ENCODE measurements at regions not wholly inside any gene's neighbourhood (a gene's known extent, or its start where the extent isn't known, plus 50 kb on each side); places are given as distances from the start of the nearest gene placed in this dataset.
A peak's percentile ranks its signal among the peaks of the same experiment; 100 is the strongest.
"Not testable (repeated sequence)": the region's sequence is repeated elsewhere in the genome, so short reads cannot be mapped to it uniquely, and the experiment has no call there.

DNA sequence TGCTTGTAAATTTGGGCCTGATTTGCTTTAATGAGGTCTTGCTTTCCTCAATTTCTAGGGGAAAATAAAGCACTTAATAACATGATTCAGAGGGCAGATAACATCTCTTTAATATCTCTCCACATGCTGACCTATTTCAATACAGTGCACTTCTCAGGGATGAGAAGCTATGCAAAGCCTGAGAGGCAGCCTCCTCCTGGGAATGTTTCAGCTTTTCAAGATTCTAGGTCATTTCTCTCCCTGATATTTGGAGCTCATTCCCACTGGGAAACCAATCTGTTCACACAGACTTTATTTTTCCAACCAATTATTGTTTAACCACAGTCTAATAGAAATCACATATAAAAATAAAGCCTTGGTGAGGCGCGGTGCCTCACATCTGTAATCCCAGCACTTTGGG, 67.0 kb upstream of the LSAMP start:
- DNase-seq = no peak

DNA sequence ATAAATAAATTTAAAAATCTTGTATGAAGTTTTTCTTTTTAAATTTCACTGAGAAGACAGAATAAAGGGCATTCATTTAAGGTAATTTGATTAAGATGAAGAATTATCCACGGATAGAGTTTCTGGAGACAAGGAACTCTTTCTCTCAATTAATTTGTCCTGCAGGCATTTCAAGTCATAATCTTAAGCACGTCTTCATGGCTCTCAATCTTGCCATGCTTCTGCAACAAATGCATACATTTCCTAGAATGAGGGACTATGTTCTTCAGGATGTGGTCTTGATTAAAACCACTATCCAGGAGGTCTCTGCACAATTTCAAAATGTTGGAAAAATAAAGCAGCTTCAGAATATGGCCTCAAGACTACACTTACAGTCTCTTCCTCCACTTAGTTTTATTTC, 67.6 kb upstream of the LSAMP start:
- no peak for DNase-seq

DNA sequence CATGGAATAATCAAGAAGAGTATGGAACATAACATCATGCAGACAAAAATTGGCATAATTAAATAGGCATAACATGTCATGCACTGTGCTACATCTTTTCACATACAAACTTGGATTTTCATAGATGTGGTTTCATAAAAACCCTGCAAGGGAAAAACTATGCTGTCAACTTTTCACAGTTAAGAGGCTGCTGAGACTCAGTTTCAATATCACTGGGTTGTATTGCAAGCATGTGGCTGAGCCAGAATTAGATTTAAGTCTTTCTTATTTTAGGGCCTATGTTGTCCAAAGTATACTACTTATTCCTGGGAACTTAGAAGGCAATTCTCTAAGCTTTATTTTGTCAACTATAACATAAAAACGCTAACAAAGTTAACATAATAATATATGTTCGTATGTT, 70.7 kb upstream of the LSAMP start:
- DNase-seq = no peak

GRCh38 chr3:116517308-116517707, 72.0 kb upstream of the LSAMP start:
- DNase-seq = no peak

DNA sequence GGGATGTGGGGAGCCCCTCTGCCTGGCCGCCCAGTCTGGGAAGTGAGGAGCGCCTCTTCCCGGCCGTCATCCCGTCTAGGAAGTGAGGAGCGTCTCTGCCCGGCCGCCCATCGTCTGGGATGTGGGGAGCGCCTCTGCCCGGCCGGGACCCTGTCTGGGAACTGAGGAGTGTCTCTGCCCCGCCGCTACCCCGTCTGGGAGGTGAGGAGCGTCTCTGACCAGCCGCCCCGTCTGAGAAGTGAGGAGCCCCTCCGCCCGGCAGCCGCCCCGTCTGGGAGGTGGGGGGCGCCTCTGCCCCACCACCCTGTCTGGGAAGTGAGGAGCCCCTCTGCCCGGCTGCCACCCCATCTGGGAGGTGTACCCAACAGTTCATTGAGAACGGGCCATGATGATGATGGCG, 73.8 kb upstream of the LSAMP start:
- not testable (repeated sequence) for DNase-seq

DNA sequence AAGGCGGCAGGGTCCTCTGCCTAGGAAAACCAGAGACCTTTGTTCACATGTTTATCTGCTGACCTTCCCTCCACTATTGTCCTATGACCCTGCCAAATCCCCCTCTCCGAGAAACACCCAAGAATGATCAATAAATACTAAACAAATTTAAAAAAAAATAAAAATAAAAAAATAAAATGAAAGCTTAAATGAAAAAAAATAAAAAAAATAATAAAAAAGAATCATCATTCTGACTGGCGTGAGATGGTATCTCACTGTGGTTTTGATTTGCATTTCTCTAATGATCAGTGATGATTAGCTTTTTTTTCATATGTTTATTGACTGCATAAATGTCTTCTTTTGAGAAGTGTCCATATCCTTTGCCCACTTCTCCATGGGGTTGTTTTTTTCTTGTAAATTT, 74.5 kb upstream of the LSAMP start:
- not testable (repeated sequence) for DNase-seq

GRCh38 chr3:116524453-116525210, 79.3 kb upstream of the LSAMP start:
- no peak for DNase-seq

GRCh38 chr3:116552246-116552645, 107.0 kb upstream of the LSAMP start:
- DNase-seq = no peak

- DNase-seq = no peak
These were observed 108.1 kb upstream of the LSAMP start for GRCh38 chr3:116553355-116553754.

DNA sequence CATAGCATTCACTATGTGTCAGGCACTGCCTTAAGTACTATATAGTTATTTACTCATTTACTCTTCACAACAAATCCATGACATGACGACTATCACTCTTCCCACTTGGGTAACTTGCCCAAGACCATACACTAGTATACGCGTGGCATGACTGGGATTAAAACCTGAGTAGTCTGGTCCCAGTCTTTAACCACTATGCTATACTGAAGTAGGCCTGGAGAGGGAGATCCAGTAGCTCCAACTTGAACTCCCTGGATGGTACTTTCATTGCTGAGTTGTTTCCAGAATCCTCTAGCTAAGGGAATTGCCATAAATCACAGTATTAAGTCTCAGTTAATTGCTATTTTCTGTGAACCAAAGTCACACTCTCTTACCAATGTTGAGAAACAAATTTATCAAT, 116.2 kb upstream of the LSAMP start:
- DNase-seq = no peak

GRCh38 chr3:116563351-116563750, 118.1 kb upstream of the LSAMP start:
- no peak for DNase-seq

- no peak for DNase-seq
These were observed 121.2 kb upstream of the LSAMP start for GRCh38 chr3:116566478-116566960.

DNA sequence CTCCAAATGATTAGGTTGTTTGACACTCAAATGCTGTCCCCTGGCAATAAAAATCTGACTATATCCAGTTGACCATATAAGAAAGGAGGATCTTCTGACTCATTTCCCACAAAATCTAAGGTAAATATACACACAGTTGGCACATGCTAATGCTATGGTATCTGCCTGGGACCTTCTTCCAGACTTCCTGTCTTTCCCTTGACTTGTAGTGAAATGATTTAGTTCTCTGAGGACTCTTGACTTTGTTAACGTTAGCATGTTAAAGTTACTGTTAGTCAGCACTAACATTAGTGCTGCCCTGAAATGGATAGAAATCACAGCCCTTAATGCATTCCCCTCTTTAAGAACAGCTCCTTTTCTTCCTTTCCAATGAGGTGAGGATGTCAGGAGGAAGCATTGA, 124.3 kb upstream of the LSAMP start:
- no peak for DNase-seq

- no peak for DNase-seq
These were observed 129.7 kb upstream of the TUSC7 start for GRCh38 chr3:116579840-116580239.

- DNase-seq = no peak
These were observed 123.2 kb upstream of the TUSC7 start for GRCh38 chr3:116586285-116586944.

DNA sequence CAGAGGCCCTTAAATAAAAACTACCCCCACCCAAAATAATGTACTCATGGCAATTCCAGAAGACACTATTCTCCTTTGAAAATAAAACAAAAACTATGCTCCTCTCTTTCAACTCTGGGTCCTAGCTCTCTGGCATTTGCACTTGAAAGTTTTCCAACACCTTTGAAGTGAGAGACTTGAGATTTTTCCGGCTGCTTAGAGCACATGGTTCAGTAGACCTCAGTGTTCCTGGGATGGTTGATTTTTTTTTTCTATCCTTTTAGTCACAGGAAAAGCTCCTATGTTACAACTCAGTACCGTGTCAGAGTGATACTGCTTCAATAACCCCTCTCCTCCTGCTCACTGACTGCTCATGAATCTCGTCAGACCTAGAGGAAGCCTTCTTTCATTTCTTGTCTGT, 118.3 kb upstream of the TUSC7 start:
- DNase-seq = no peak

DNA sequence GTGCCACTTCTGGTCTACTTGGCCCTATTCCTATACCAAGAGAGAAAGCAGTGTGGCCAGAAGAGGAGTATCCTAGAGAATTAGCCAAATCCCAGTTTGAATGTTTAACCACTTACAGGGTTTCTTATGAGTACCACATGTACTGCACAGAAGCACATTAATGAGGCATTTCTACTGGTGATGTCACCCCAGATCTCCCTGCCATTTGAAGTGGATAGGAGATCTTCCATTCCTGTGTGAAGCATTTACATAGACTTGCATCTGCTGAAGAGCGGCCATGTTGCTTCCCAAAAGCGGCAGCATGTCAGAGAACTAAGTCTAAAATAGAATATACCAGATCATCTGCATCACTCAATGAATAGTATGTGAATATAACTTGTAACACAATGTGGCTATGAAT, 108.4 kb upstream of the TUSC7 start:
- no peak for DNase-seq

DNA sequence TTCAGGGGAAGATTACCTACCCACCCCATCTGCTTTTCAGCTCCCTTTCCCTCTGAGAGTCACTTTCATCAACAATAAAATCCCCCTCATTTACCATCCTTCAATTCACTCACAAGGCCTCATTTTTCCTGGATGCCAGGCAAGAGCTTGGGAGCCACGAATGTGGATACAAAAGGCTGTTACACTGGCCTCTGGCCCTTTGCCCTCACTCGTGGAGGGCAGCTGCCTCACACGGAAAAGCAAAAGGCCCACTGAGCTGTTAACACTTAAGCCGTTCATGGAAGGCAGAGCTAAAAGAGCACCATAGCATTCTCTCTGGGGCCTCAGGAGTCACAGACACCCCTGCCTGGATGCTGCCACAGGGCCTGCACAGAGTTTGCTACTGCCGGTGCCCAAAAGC, 102.4 kb upstream of the TUSC7 start:
- no peak for DNase-seq

DNA sequence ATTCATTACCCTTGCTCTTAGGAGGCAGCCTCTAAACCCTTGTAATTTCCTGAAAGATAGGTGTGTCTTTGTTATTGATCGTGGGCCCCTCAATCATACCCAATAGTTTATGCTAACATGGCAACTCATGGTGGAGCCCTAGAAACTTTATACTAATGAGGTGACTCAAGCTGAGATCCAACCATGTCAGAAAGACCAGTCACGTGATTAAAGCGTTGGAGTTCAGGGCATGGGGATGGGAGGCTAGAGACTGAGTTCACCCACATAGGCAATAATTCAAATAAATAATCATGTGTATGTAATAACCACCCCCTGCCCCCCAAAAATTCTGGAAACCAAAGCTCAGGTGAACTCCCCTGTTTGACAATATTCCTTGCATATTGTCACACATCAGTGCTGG, 99.5 kb upstream of the TUSC7 start:
- DNase-seq = no peak

- DNase-seq = peak; percentile 11
These were observed 94.7 kb upstream of the TUSC7 start for GRCh38 chr3:116614795-116615362.

DNA sequence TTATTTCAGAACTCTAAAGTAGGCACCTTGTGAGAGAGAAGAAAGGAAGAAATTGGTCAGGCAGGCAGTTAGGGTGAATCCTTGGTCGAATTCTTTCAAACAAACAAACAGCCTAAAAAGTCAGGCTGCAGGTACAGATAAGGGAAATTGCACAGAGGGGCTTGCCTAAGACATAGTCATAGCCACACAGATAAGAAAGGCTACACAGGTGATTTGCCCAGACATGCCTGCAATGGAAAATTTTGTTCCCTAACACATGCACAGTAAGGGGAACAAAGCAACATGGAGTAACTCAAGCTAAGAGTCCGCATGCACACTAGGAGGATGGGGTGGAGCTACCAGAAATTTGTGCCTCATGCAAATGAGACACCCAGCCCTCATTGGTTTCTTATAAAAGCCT, 91.4 kb upstream of the TUSC7 start:
- DNase-seq = no peak

- no peak for DNase-seq
These were observed 90.6 kb upstream of the TUSC7 start for GRCh38 chr3:116618930-116619329.

DNA sequence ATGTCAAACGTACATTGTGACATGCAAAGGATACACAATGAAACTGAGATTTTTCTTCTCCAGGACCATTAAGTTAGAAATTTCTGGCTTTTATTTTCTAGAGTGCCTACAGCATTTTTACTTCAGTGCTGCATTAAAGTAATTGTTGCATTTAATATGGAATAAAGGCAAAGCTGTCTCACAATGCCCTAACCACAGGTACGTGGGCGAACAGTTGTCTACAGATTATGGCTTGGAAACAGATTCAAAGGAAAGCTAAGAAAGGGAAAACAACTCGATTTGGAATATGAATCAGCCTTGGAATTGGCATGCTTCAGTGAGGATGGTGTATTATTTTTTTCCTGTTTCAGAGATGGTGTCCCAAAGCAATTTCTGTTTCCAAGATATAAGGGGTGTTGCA, 79.1 kb upstream of the TUSC7 start:
- no peak for DNase-seq

DNA sequence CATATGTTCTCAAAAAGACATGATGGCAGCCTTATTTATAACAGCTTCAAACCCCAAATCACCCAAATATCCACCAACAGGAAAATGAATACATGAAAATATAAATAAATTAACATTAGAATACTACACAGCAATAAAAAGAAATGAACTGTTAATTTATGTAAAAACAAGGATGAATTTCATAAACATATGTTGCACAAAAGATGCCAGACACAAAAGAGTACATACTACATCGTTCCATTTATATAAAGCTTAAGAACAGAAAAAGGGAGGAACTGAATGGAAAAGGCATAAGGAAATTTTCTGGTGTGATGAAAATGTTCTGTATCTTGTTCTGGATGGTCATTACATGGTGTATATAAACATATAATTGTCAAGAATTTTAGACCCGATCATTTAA, 69.9 kb upstream of the TUSC7 start:
- no peak for DNase-seq
